ENCODE measurements at regions not wholly inside any gene's neighbourhood (a gene's known extent, or its start where the extent isn't known, plus 50 kb on each side); places are given as distances from the start of the nearest gene placed in this dataset.

DNA sequence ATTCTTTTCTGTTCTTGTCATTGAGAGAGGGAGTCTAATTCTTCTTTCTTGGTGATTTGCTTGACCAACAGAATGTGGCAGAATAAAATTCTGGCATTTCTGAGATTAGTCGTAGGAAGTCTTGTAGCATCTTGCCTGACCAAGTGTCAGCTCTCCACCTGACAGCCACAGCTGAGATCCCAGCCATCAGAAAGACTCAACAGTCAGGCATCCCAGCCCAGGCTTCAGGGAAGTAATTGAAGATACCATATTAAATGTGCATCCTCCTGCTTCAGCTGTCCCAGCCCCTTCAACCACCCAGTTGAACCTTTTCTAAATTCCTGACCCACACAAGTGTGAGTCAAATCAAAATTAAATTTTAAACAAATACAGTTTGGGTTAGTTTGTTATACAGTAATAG, 208.3 kb downstream of the PIK3C3 start:
- no peak overlapping the region for H3K4me3 ChIP-seq (ENCODE audit: low read depth, low read length)
- no peak for DNase-seq (ENCODE audit: low read depth)
- TF ChIP-seq, protein P1, sequence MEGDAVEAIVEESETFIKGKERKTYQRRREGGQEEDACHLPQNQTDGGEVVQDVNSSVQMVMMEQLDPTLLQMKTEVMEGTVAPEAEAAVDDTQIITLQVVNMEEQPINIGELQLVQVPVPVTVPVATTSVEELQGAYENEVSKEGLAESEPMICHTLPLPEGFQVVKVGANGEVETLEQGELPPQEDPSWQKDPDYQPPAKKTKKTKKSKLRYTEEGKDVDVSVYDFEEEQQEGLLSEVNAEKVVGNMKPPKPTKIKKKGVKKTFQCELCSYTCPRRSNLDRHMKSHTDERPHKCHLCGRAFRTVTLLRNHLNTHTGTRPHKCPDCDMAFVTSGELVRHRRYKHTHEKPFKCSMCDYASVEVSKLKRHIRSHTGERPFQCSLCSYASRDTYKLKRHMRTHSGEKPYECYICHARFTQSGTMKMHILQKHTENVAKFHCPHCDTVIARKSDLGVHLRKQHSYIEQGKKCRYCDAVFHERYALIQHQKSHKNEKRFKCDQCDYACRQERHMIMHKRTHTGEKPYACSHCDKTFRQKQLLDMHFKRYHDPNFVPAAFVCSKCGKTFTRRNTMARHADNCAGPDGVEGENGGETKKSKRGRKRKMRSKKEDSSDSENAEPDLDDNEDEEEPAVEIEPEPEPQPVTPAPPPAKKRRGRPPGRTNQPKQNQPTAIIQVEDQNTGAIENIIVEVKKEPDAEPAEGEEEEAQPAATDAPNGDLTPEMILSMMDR (IDR thresholded peaks at IDR 0.05; ENCODE audit: insufficient read depth, low read length), result no peak

DNA sequence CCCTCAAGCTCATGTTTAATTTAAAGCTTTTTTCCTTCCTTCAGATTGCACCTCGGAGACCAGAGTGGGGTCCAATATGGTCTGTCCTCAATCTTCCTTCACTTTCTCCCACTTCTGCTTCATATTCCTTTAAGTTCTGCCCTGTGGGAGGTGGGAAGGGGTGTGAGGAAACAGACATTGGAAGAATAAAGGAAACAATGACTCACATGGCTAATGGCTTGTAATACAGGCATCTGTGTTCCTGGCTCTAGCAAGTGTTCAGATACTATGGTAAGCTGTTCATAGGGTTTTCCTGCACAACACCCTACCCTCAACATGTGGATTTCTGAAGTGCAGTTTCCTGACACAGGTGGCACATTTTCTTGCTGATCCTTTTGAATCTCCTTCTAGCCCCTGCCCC, 209.5 kb downstream of the PIK3C3 start:
- TF ChIP-seq, protein P1 (IDR thresholded peaks at IDR 0.05; ENCODE audit: insufficient read depth, low read length), result no peak
- no peak for DNase-seq (ENCODE audit: low read depth)
- no peak overlapping the region for H3K4me3 ChIP-seq (ENCODE audit: low read depth, low read length)

DNA sequence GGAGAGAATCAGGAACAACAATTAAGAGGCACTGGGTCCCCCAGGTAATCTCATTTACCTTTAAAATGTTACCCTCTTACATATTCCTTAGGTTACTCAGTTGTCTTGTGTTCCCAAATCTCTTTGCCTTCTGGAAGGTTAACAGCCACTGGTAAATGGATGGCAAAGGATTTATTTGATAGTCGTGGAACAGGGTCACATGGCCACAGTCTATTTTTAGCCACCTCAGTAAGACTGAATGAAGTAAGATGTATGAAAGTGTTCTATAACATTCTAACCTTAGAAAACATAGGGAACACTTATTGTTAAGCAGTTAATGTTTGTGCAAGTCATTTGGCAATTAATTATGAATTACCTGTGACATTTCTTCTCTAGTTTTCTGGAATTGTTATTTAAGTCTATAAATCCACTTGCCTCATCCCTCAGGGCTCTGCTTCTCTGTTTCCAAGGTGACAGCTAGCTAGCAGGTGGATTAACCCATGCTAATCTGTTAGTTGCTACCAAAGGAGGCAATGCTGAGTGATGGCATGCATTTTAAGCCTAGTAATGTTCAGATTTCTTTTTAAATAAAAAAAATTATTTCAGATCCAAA, 211.0 kb downstream of the PIK3C3 start:
- no peak overlapping the region for H3K4me3 ChIP-seq (ENCODE audit: low read depth, low read length)
- TF ChIP-seq, protein P1 (IDR thresholded peaks at IDR 0.05; ENCODE audit: insufficient read depth, low read length), result no peak
- no peak for DNase-seq (ENCODE audit: low read depth)

DNA sequence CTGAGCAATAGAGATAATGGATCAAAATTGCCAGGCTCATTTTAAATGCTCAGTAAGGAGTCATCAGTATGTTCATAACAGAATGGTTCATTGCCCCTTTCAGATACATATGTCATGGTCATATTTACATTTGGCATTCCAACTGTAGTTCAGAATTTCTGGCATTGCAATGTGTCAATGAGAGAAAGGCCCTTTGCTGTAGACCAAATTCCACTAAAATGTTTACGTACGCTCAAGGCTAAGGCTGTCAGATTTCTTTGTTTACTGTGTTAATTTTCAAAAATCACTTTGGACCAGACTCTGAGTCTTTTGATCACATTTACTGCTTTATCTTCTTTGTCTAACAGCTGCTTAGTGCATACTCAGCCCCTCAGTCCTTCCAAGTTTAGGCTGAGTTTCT, 213.5 kb downstream of the PIK3C3 start:
- DNase-seq (ENCODE audit: low read depth), result no peak
- TF ChIP-seq, protein P1 (IDR thresholded peaks at IDR 0.05; ENCODE audit: insufficient read depth, low read length), result no peak

DNA sequence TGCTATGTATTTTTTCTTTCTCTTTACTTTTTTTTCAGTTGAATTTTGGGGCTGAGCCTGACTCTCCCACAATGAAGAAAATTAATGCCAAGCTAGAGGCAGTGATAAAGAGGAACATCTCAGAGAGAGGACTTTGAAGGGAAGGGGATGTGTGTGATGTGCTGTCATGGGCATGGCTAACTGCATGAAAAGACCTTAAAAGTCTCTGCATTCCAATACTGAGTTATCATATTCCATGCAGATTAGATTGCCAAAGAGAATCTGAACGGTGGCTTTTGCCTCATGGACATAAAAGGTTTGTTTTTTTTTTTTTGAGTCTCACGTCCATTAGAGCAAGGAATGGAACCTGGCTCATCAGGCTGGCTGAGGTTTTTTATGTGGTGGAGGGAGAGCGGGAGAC, 213.9 kb downstream of the PIK3C3 start:
- no peak for DNase-seq (ENCODE audit: low read depth)
- TF ChIP-seq, protein P1 (IDR thresholded peaks at IDR 0.05; ENCODE audit: insufficient read depth, low read length), result no peak
- H3K4me3 ChIP-seq (ENCODE audit: low read depth, low read length), result no peak overlapping the region

More for the DNA sequence above, 213.5 kb downstream of the PIK3C3 start:
- H3K4me3 ChIP-seq (ENCODE audit: low read depth, low read length), result no peak overlapping the region

DNA sequence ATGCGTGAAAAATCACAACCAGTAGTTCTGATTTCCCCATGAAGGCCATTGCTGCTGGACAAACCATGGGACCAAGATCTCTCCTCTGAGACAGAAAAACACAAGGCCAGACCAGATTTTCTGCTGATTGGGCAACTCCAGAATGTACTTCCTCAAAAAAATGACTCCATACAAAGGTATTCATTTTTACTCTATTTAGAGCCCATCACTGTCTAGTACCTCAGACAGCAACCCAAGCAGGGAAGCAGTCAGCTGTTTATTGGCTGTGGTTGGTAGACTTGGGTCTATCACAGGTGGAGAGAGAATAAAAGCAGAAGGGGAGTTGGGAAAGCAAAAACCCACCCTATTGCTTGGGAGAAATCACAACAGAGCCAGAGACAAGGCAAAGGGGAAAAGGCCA, 219.9 kb downstream of the PIK3C3 start:
- no peak overlapping the region for H3K4me3 ChIP-seq (ENCODE audit: low read depth, low read length)
- DNase-seq (ENCODE audit: low read depth), result no peak

More for the DNA sequence above, 219.9 kb downstream of the PIK3C3 start:
- TF ChIP-seq, protein P1 (IDR thresholded peaks at IDR 0.05; ENCODE audit: insufficient read depth, low read length), result no peak

Measured in fibroblast of the aortic adventitia (primary cell).